ENCODE measurements at regions not wholly inside any gene's neighbourhood (a gene's known extent, or its start where the extent isn't known, plus 50 kb on each side); places are given as distances from the start of the nearest gene placed in this dataset.

DNA sequence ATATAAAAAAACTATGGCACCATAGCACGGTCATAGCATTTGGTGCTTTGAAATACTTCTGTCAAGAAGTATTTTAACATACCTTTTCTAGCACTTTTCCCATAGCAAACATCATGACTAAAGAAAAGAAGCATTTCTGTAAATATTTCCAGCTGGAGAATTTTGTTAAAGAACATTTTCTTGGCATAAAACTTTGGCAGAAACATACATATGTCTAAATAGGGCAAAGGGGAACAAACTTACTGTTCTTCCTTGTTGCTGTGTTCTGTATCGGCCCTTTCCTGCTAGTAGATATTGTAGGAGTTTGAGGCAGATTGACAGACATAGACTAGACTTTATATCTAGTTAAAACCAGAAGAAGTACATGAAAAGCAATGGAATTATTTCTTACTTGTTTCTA, 2368.5 kb downstream of the PCDH7 start:
- H3K4me1 Mint-ChIP-seq (ENCODE audit: low read depth, unreplicated experiment), result no peaks in the 10 kb centered on the region

DNA sequence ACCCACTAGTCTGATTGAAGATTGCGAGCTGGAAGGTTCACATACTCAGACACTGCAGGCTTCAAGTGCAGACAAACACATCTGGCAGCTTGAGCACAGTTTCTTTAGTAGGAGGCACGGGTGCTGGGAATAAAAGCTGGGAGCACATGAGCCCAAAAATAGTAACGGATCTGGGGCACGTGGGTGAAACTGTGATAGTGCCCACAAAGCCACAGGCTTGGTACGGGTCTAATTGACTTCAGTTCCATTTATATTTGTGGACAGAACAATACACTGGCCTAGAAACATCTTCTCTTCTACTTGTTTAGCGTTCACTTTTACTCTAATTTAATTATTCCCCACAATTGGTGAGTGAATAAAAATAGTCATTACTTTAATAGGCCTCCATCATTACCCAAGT, 2370.7 kb downstream of the PCDH7 start:
- Mint-ChIP-seq H3K27ac (ENCODE audit: unreplicated experiment) (no peak overlapping the region), H3K36me3 (ENCODE audit: insufficient read depth, unreplicated experiment) (no peaks in the 10 kb centered on the region), H3K4me1 (ENCODE audit: low read depth, unreplicated experiment) (no peaks in the 10 kb centered on the region), H3K27me3 (ENCODE audit: insufficient read depth, unreplicated experiment) (peaks cover 6% of the 10 kb centered on the region), H3K4me3 (ENCODE audit: unreplicated experiment) (no peak overlapping the region), H3K9me3 (ENCODE audit: unreplicated experiment) (no peaks in the 10 kb centered on the region)
- no peaks in the 10 kb centered on the region for H3K36me3 ChIP-seq (ENCODE audit: control insufficient read depth, insufficient read depth, low read length)
- H3K27me3 ChIP-seq (replicated peaks; ENCODE audit: control insufficient read depth, insufficient read depth, low read length), result no peaks in the 10 kb centered on the region
- ChIA-PET CTCF (no interaction called here), POLR2A (no interaction called here)
- no peak for DNase-seq
- intact Hi-C loops (cut with micrococcal nuclease; ENCODE audit: unreplicated experiment), result no loop called here
- H3K9me3 ChIP-seq, result no peaks in the 10 kb centered on the region
- H3K4me1 ChIP-seq, result no peaks in the 10 kb centered on the region
- no peak overlapping the region for H3K4me3 ChIP-seq (ENCODE audit: low read depth, low read length)
- TF ChIP-seq, protein P1, sequence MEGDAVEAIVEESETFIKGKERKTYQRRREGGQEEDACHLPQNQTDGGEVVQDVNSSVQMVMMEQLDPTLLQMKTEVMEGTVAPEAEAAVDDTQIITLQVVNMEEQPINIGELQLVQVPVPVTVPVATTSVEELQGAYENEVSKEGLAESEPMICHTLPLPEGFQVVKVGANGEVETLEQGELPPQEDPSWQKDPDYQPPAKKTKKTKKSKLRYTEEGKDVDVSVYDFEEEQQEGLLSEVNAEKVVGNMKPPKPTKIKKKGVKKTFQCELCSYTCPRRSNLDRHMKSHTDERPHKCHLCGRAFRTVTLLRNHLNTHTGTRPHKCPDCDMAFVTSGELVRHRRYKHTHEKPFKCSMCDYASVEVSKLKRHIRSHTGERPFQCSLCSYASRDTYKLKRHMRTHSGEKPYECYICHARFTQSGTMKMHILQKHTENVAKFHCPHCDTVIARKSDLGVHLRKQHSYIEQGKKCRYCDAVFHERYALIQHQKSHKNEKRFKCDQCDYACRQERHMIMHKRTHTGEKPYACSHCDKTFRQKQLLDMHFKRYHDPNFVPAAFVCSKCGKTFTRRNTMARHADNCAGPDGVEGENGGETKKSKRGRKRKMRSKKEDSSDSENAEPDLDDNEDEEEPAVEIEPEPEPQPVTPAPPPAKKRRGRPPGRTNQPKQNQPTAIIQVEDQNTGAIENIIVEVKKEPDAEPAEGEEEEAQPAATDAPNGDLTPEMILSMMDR (IDR thresholded peaks at IDR 0.05; ENCODE audit: insufficient read depth in 1 of 2, low read depth in 1 of 2, low read length in 1 of 2, severe bottlenecking in 1 of 2, unreplicated experiment in 1 of 2), result no peak
- no TSS peak for BruUV-seq (replicated peaks)

More for the DNA sequence above, 2368.5 kb downstream of the PCDH7 start:
- DNase-seq, result no peak
- TF ChIP-seq, protein P1 (IDR thresholded peaks at IDR 0.05; ENCODE audit: insufficient read depth in 1 of 2, low read depth in 1 of 2, low read length in 1 of 2, severe bottlenecking in 1 of 2, unreplicated experiment in 1 of 2), result no peak
- intact Hi-C loops (cut with micrococcal nuclease; ENCODE audit: unreplicated experiment), result no loop called here
- Histone ChIP-seq H3K4me3 (ENCODE audit: low read depth, low read length) (no peak overlapping the region), H3K36me3 (ENCODE audit: control insufficient read depth, insufficient read depth, low read length) (no peaks in the 10 kb centered on the region), H3K4me1 (no peaks in the 10 kb centered on the region), H3K27me3 (replicated peaks; ENCODE audit: control insufficient read depth, insufficient read depth, low read length) (no peaks in the 10 kb centered on the region), H3K9me3 (no peaks in the 10 kb centered on the region)
- CTCF ChIA-PET, result no interaction called here
- Mint-ChIP-seq H3K36me3 (ENCODE audit: insufficient read depth, unreplicated experiment) (no peaks in the 10 kb centered on the region), H3K9me3 (ENCODE audit: unreplicated experiment) (no peaks in the 10 kb centered on the region), H3K4me3 (ENCODE audit: unreplicated experiment) (no peak overlapping the region), H3K27me3 (ENCODE audit: insufficient read depth, unreplicated experiment) (peaks cover 6% of the 10 kb centered on the region), H3K27ac (ENCODE audit: unreplicated experiment) (no peak overlapping the region)
- POLR2A ChIA-PET, result no interaction called here
- no TSS peak for BruUV-seq (replicated peaks)

GRCh38 chr4:33091961-33092360, 2371.8 kb downstream of the PCDH7 start:
- ChIA-PET POLR2A (no interaction called here), CTCF (no interaction called here)

More at GRCh38 chr4:33091961-33092360, 2371.8 kb downstream of the PCDH7 start:
- H3K27ac Mint-ChIP-seq (ENCODE audit: unreplicated experiment), result no peak overlapping the region
- Histone ChIP-seq H3K27me3 (replicated peaks; ENCODE audit: control insufficient read depth, insufficient read depth, low read length) (no peaks in the 10 kb centered on the region), H3K9me3 (no peaks in the 10 kb centered on the region), H3K36me3 (ENCODE audit: control insufficient read depth, insufficient read depth, low read length) (no peaks in the 10 kb centered on the region), H3K4me3 (ENCODE audit: low read depth, low read length) (no peak overlapping the region), H3K4me1 (no peaks in the 10 kb centered on the region)
- no peaks in the 10 kb centered on the region for H3K36me3 Mint-ChIP-seq (ENCODE audit: insufficient read depth, unreplicated experiment)
- BruUV-seq (replicated peaks), result no TSS peak
- no peaks in the 10 kb centered on the region for H3K9me3 Mint-ChIP-seq (ENCODE audit: unreplicated experiment)
- intact Hi-C loops (cut with micrococcal nuclease; ENCODE audit: unreplicated experiment), result no loop called here
- TF ChIP-seq, protein P1 (IDR thresholded peaks at IDR 0.05; ENCODE audit: insufficient read depth in 1 of 2, low read depth in 1 of 2, low read length in 1 of 2, severe bottlenecking in 1 of 2, unreplicated experiment in 1 of 2), result no peak
- no peaks in the 10 kb centered on the region for H3K4me1 Mint-ChIP-seq (ENCODE audit: low read depth, unreplicated experiment)
- no peak for DNase-seq
- no peak overlapping the region for H3K4me3 Mint-ChIP-seq (ENCODE audit: unreplicated experiment)
- H3K27me3 Mint-ChIP-seq (ENCODE audit: insufficient read depth, unreplicated experiment), result peaks cover 6% of the 10 kb centered on the region

All from Caco-2 (cell line).